ENCODE measurements at regions not wholly inside any gene's neighbourhood (a gene's known extent, or its start where the extent isn't known, plus 50 kb on each side); places are given as distances from the start of the nearest gene placed in this dataset.

- no peaks in the 10 kb centered on the region for H3F3A ChIP-seq (ENCODE audit: low read depth)
Observed at GRCh38 chr13:106656186-106656585, 88.2 kb upstream of the ARGLU1 start.

GRCh38 chr13:106651442-106651841, 83.5 kb upstream of the ARGLU1 start:
- Histone ChIP-seq H2AFZ (ENCODE audit: low read length) (no peak overlapping the region), H3K4me2 (ENCODE audit: low read depth, low read length, poor library complexity, severe bottlenecking) (no peak overlapping the region), H3K4me3 (ENCODE audit: low read length, poor library complexity, severe bottlenecking) (no peak overlapping the region), H3F3A (ENCODE audit: low read depth) (no peaks in the 10 kb centered on the region), H3K36me3 (ENCODE audit: insufficient read depth, low read length) (no peaks in the 10 kb centered on the region), H3K9me3 (ENCODE audit: insufficient read depth, low read depth, low read length) (no peaks in the 10 kb centered on the region; the same call in 1 of the 2 replicates), H3K9me2 (replicated peaks; ENCODE audit: low read depth, low read length) (no peaks in the 10 kb centered on the region), H3K4me1 (ENCODE audit: insufficient read depth, low read length, poor library complexity, severe bottlenecking) (no peaks in the 10 kb centered on the region), H3K79me2 (ENCODE audit: insufficient read depth, low read length) (no peaks in the 10 kb centered on the region), H4K20me1 (ENCODE audit: insufficient read depth, low read length, poor library complexity, severe bottlenecking) (no peaks in the 10 kb centered on the region), H3K27me3 (ENCODE audit: insufficient read depth, low read length, poor library complexity, severe bottlenecking) (no peaks in the 10 kb centered on the region), H3K9ac (ENCODE audit: low read depth, low read length, poor library complexity, severe bottlenecking) (no peak overlapping the region)
- TF ChIP-seq CTCF (conservative IDR thresholded peaks at IDR 0.05; ENCODE audit: low read length) (no peak), EZH2phosphoT487 (IDR thresholded peaks at IDR 0.05; ENCODE audit: borderline replicate concordance) (no peak)

More at GRCh38 chr13:106656186-106656585, 88.2 kb upstream of the ARGLU1 start:
- Histone ChIP-seq H3K27me3 (ENCODE audit: insufficient read depth, low read length, poor library complexity, severe bottlenecking) (no peaks in the 10 kb centered on the region), H4K20me1 (ENCODE audit: insufficient read depth, low read length, poor library complexity, severe bottlenecking) (no peaks in the 10 kb centered on the region), H3K4me1 (ENCODE audit: insufficient read depth, low read length, poor library complexity, severe bottlenecking) (no peaks in the 10 kb centered on the region), H3K9me2 (replicated peaks; ENCODE audit: low read depth, low read length) (no peaks in the 10 kb centered on the region), H3K9me3 (ENCODE audit: insufficient read depth, low read depth, low read length) (no peaks in the 10 kb centered on the region; the same call in 1 of the 2 replicates), H3K36me3 (ENCODE audit: insufficient read depth, low read length) (no peaks in the 10 kb centered on the region), H2AFZ (ENCODE audit: low read length) (no peak overlapping the region), H3K4me2 (ENCODE audit: low read depth, low read length, poor library complexity, severe bottlenecking) (no peak overlapping the region), H3K4me3 (ENCODE audit: low read length, poor library complexity, severe bottlenecking) (no peak overlapping the region), H3K79me2 (ENCODE audit: insufficient read depth, low read length) (no peaks in the 10 kb centered on the region), H3K9ac (ENCODE audit: low read depth, low read length, poor library complexity, severe bottlenecking) (no peak overlapping the region)
- TF ChIP-seq CTCF (conservative IDR thresholded peaks at IDR 0.05; ENCODE audit: low read length) (no peak), EZH2phosphoT487 (IDR thresholded peaks at IDR 0.05; ENCODE audit: borderline replicate concordance) (no peak)

GRCh38 chr13:106650690-106651205, 82.8 kb upstream of the ARGLU1 start:
- TF ChIP-seq EZH2phosphoT487 (IDR thresholded peaks at IDR 0.05; ENCODE audit: borderline replicate concordance) (no peak), CTCF (conservative IDR thresholded peaks at IDR 0.05; ENCODE audit: low read length) (no peak)

More at GRCh38 chr13:106650690-106651205, 82.8 kb upstream of the ARGLU1 start:
- H3K27me3 ChIP-seq (ENCODE audit: insufficient read depth, low read length, poor library complexity, severe bottlenecking): no peaks in the 10 kb centered on the region
- no peak overlapping the region for H3K4me3 ChIP-seq (ENCODE audit: low read length, poor library complexity, severe bottlenecking)
- no peaks in the 10 kb centered on the region for H4K20me1 ChIP-seq (ENCODE audit: insufficient read depth, low read length, poor library complexity, severe bottlenecking)
- no peaks in the 10 kb centered on the region for H3F3A ChIP-seq (ENCODE audit: low read depth)
- H2AFZ ChIP-seq (ENCODE audit: low read length): no peak overlapping the region
- H3K9me3 ChIP-seq (ENCODE audit: insufficient read depth, low read depth, low read length): no peaks in the 10 kb centered on the region; the same call in 1 of the 2 replicates
- H3K9ac ChIP-seq (ENCODE audit: low read depth, low read length, poor library complexity, severe bottlenecking): no peak overlapping the region
- no peaks in the 10 kb centered on the region for H3K9me2 ChIP-seq (replicated peaks; ENCODE audit: low read depth, low read length)
- H3K4me2 ChIP-seq (ENCODE audit: low read depth, low read length, poor library complexity, severe bottlenecking): no peak overlapping the region
- H3K79me2 ChIP-seq (ENCODE audit: insufficient read depth, low read length): no peaks in the 10 kb centered on the region
- no peaks in the 10 kb centered on the region for H3K4me1 ChIP-seq (ENCODE audit: insufficient read depth, low read length, poor library complexity, severe bottlenecking)
- H3K36me3 ChIP-seq (ENCODE audit: insufficient read depth, low read length): no peaks in the 10 kb centered on the region
